Fibroblast of mammary gland (primary cell): ENCODE measurements at regions not wholly inside any gene's neighbourhood (a gene's known extent, or its start where the extent isn't known, plus 50 kb on each side); places are given as distances from the start of the nearest gene placed in this dataset.

Experiments
- DNase-seq: peaks from one replicate; pipeline ENCODE4 v3.0.0-alpha.2; 2010; ENCODE audit warnings: low read depth
- H3K4me3 ChIP-seq: 2 replicates; pipeline ENCODE4 v1.5.1; 2011; ENCODE audit warnings: low read depth, mild to moderate bottlenecking, low read length, moderate library complexity; ENCODE audit not compliant: control insufficient read depth
- CTCF ChIP-seq: conservative IDR thresholded peaks from 2 replicates; pipeline ENCODE4 v1.5.1; 2011; ENCODE audit warnings: low read depth, low read length, inconsistent platforms; ENCODE audit not compliant: control insufficient read depth, insufficient read depth

GRCh38 chr10:4316161-4316810 lies 509.7 kb upstream of the AKR1E2 start:
- no peak for TF ChIP-seq CTCF
- H3K4me3 ChIP-seq, result no peak overlapping the region
- DNase-seq, result peak; percentile 89

DNA sequence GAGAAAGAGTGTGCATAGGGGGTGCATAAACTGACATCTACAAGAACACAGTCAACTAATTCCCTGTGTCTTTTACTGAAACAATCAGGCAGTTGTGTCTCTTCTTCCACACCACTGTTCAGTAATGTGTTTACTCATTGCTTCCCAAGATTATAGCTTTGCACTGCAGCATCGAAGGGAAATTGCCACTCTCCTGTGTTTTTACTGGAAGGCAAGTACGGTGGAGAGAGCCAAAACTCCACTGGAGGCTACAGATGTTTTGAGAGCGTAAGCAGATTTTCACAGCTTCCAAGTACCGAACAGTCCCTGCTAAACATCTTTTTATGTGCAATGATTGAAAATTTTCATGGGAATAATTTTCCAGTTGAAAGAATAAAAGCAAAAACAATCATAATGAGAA lies 510.5 kb upstream of the AKR1E2 start:
- TF ChIP-seq CTCF, result no peak
- H3K4me3 ChIP-seq, result no peak overlapping the region
- DNase-seq, result peak; percentile 86

DNA sequence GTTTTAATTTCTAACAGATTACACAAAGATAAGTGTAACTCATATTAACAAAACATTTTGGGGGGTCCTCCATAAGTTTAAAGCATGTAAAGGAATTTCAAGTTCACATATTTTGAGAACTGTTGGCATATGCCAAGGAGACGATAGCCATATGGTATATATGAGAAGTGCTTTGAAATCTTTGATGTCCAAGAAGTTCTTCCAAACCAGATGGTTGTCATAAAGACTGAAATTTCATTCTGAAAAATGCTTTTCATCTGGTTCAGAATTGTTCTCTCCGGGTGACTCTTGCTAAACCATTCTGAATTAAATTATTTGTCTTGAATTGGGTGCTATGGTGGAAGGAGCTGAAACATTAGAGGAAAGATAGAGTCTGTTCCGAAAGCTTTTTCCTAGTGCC lies 513.0 kb upstream of the AKR1E2 start:
- DNase-seq, result no peak
- TF ChIP-seq CTCF, result no peak
- no peak overlapping the region for H3K4me3 ChIP-seq

DNA sequence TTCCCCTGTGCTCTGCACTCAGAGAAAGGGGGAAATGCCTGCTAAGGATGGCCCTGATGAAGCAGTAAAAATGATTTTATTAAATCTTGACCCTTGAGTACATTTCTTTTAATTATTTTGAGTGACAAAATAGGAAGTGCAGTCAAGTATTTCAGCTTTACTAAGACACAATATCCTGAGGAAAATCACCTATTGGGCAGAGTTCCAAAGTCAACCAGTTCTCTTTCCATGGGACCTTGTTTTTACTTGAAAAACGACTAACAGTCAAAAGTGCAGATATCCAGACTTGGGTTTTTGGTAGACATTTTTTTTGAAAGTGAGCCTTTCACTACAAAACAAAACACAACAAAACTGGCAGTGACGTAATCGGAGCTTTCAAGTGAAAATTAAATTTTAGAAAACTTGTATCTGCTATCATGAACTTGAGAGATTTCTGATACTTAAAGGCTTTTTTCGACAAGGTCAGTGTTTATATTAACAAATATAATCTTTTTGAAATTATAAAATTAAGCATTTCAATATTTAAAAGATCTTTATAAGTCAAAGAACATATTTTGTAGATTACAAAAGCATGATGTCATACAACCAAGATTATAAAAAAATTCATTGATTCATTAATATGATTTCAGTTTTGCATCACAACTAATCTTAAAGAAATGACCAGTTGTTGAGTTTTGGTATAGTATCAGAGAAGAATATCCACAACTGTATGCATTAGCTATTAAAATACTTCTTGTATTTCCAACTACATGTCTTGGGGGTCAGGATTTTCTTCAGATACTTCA lies 513.8 kb upstream of the AKR1E2 start:
- H3K4me3 ChIP-seq, result no peak overlapping the region
- TF ChIP-seq CTCF, result no peak
- DNase-seq, result no peak

DNA sequence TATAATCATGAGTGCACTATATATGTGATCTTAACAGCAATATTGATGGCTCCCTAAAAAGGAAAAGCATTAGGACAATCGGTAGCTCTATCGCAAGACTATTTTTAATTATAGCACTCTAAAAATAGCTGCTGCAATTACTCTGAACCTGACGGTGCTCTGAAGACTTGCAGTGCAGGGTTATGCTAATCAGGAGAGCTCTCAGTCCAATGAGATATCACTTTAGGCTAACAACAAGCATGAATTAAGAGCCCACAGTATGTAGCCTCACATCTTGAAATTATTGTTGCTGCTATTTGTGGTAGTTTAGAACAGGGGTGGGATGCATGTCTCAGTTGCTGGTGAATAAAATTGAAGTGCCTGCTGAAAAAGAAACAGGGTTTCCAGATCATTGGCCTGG lies 515.8 kb upstream of the AKR1E2 start:
- H3K4me3 ChIP-seq, result no peak overlapping the region
- DNase-seq, result no peak
- no peak for TF ChIP-seq CTCF

GRCh38 chr10:4307910-4308309 lies 518.1 kb upstream of the AKR1E2 start:
- no peak for TF ChIP-seq CTCF
- DNase-seq, result no peak
- H3K4me3 ChIP-seq, result no peak overlapping the region
